ENCODE measurements at regions not wholly inside any gene's neighbourhood (a gene's known extent, or its start where the extent isn't known, plus 50 kb on each side); places are given as distances from the start of the nearest gene placed in this dataset.

- TF ChIP-seq, protein P1, sequence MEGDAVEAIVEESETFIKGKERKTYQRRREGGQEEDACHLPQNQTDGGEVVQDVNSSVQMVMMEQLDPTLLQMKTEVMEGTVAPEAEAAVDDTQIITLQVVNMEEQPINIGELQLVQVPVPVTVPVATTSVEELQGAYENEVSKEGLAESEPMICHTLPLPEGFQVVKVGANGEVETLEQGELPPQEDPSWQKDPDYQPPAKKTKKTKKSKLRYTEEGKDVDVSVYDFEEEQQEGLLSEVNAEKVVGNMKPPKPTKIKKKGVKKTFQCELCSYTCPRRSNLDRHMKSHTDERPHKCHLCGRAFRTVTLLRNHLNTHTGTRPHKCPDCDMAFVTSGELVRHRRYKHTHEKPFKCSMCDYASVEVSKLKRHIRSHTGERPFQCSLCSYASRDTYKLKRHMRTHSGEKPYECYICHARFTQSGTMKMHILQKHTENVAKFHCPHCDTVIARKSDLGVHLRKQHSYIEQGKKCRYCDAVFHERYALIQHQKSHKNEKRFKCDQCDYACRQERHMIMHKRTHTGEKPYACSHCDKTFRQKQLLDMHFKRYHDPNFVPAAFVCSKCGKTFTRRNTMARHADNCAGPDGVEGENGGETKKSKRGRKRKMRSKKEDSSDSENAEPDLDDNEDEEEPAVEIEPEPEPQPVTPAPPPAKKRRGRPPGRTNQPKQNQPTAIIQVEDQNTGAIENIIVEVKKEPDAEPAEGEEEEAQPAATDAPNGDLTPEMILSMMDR (IDR thresholded peaks at IDR 0.05; ENCODE audit: low read depth, low read length, poor library complexity, severe bottlenecking): no peak
- no peak; the same call in 1 of the 2 replicates for TF ChIP-seq EZH2phosphoT487 (IDR thresholded peaks at IDR 0.05; ENCODE audit: borderline replicate concordance, low read length)
These were observed 70.9 kb upstream of the CCDC71L start for GRCh38 chr7:106731646-106732444.

All from DOHH2 (cell line).